Panc1 (cell line): ENCODE measurements at regions not wholly inside any gene's neighbourhood (a gene's known extent, or its start where the extent isn't known, plus 50 kb on each side); places are given as distances from the start of the nearest gene placed in this dataset.

Experiments
- ATAC-seq: fragments of 200-7000 bp; cut with Tn5 transposase; 2 replicates; pipeline ENCODE4 v1.9.1; 2020; ENCODE audit warnings: mild to moderate bottlenecking, moderate library complexity
- BruUV-seq: library from RNA; stranded (reverse); fragments of 400-500 nt; replicated peaks from 2 replicates; lab custom pipeline; 2021; lab: Mats Ljungman, UMichigan
- CTCF ChIA-PET: fragments of 300-600 bp; sonication (Branson Sonifier 250); formaldehyde crosslinking; loops from one replicate; lab custom pipeline; 2022; ENCODE audit warnings: antibody characterized with exemption; lab: Charles Lee
- POLR2A ChIA-PET: fragments of 300-600 bp; sonication (Branson Sonifier 250); formaldehyde crosslinking; loops from one replicate; lab custom pipeline; 2022; ENCODE audit warnings: antibody characterized with exemption; lab: Charles Lee
- DNase-seq: peaks from one replicate; pipeline ENCODE4 v3.0.0-alpha.2; 2010; ENCODE audit warnings: low read depth, low spot score
- H3K27ac ChIP-seq: 2 replicates; pipeline ENCODE4 v1.5.1; 2011; ENCODE audit warnings: mild to moderate bottlenecking, low read length, inconsistent platforms
- H3K27me3 ChIP-seq: fragments of 200-500 bp; sonication (Bioruptor generic); 2 replicates; pipeline ENCODE4 v1.6.0; 2014; ENCODE audit warnings: low read length, inconsistent platforms; ENCODE audit not compliant: control insufficient read depth, insufficient read depth
- H3K36me3 ChIP-seq: fragments of 200-500 bp; sonication (Bioruptor generic); 2 replicates; pipeline ENCODE4 v1.5.1; 2014; ENCODE audit warnings: inconsistent platforms, mild to moderate bottlenecking, low read length, moderate library complexity; ENCODE audit not compliant: control insufficient read depth, insufficient read depth
- H3K4me1 ChIP-seq: 2 replicates; pipeline ENCODE4 v1.5.1; 2011; ENCODE audit warnings: inconsistent platforms, mild to moderate bottlenecking, low read length, moderate library complexity; ENCODE audit not compliant: control insufficient read depth, insufficient read depth
- H3K4me3 ChIP-seq, 2 experiments: 2 replicates each; pipeline ENCODE4 v1.5.1; 2011 to 2012; ENCODE audit warnings: low read depth in 2 of 2, low read length in 2 of 2, mild to moderate bottlenecking in 2 of 2, inconsistent platforms in 1 of 2, moderate library complexity in 1 of 2
- H3K9me3 ChIP-seq: fragments of 200-500 bp; sonication (Bioruptor generic); 2 replicates; pipeline ENCODE4 v1.5.1; 2014; ENCODE audit warnings: low read depth, mild to moderate bottlenecking, inconsistent platforms, low read length, moderate library complexity; ENCODE audit not compliant: control insufficient read depth, insufficient read depth
- CTCF ChIP-seq: fragments of 450-650 bp; IDR thresholded peaks from 2 replicates; pipeline ENCODE4 v1.5.1; 2017; ENCODE audit warnings: mild to moderate bottlenecking
- POLR2AphosphoS5 ChIP-seq: IDR thresholded peaks from 2 replicates; pipeline ENCODE4 v1.6.1; 2012; ENCODE audit warnings: mild to moderate bottlenecking, low read depth, low read length, moderate library complexity
- SIN3A ChIP-seq: IDR thresholded peaks from 2 replicates; pipeline ENCODE4 v1.6.1; 2012; ENCODE audit warnings: low read depth, mild to moderate bottlenecking, low read length, moderate library complexity, borderline replicate concordance; ENCODE audit not compliant: insufficient read depth
- TCF7L2 ChIP-seq: IDR thresholded peaks from 2 replicates; pipeline ENCODE4 v1.6.1; 2011; ENCODE audit warnings: mild to moderate bottlenecking, low read depth, low read length, inconsistent platforms
- in situ Hi-C: cut with HindIII; loops from 2 replicates; pipeline ENCODE4 v1.10.0; 2016; ENCODE audit warnings: low sequenced_read_pairs, low pct_unique_long_range_greater_than_20kb
- intact Hi-C: fragments of 100-400 bp; cut with micrococcal nuclease; formaldehyde crosslinking; loops from one replicate; pipeline ENCODE4 v1.10.0; 2022; ENCODE audit not compliant: unreplicated experiment
- TF ChIP-seq, protein P1 (sequence below), 2 experiments: IDR thresholded peaks; 2 replicates each; pipeline ENCODE4 v1.6.1; 2011 to 2012; ENCODE audit warnings: low read depth in 2 of 2, control low read depth in 1 of 2, low read length in 1 of 2, mild to moderate bottlenecking in 1 of 2, moderate library complexity in 1 of 2; ENCODE audit not compliant: insufficient read depth in 1 of 2

- in situ Hi-C loops, result no loop called here
- CTCF ChIA-PET, result no interaction called here
- no peak for ATAC-seq
Observed at GRCh38 chr5:4065472-4066320, 470.1 kb downstream of the IRX1 start.

GRCh38 chr5:4068171-4068570 lies 472.5 kb downstream of the IRX1 start:
- ATAC-seq (no peak), DNase-seq (no peak)
- CTCF ChIA-PET, result no interaction called here
- in situ Hi-C loops, result no loop called here
- TF ChIP-seq, protein P1, sequence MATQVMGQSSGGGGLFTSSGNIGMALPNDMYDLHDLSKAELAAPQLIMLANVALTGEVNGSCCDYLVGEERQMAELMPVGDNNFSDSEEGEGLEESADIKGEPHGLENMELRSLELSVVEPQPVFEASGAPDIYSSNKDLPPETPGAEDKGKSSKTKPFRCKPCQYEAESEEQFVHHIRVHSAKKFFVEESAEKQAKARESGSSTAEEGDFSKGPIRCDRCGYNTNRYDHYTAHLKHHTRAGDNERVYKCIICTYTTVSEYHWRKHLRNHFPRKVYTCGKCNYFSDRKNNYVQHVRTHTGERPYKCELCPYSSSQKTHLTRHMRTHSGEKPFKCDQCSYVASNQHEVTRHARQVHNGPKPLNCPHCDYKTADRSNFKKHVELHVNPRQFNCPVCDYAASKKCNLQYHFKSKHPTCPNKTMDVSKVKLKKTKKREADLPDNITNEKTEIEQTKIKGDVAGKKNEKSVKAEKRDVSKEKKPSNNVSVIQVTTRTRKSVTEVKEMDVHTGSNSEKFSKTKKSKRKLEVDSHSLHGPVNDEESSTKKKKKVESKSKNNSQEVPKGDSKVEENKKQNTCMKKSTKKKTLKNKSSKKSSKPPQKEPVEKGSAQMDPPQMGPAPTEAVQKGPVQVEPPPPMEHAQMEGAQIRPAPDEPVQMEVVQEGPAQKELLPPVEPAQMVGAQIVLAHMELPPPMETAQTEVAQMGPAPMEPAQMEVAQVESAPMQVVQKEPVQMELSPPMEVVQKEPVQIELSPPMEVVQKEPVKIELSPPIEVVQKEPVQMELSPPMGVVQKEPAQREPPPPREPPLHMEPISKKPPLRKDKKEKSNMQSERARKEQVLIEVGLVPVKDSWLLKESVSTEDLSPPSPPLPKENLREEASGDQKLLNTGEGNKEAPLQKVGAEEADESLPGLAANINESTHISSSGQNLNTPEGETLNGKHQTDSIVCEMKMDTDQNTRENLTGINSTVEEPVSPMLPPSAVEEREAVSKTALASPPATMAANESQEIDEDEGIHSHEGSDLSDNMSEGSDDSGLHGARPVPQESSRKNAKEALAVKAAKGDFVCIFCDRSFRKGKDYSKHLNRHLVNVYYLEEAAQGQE (IDR thresholded peaks at IDR 0.05; ENCODE audit: insufficient read depth in 1 of 2, low read depth in 2 of 2, low read length in 1 of 2), result no peak
- no peak for TF ChIP-seq POLR2AphosphoS5
- TF ChIP-seq TCF7L2, result no peak
- TF ChIP-seq CTCF, result no peak
- no peak for TF ChIP-seq SIN3A
- no peaks in the 10 kb centered on the region for H3K36me3 ChIP-seq
- no peak overlapping the region for H3K4me3 ChIP-seq
- H3K9me3 ChIP-seq, result no peaks in the 10 kb centered on the region
- no peak overlapping the region for H3K27ac ChIP-seq
- no peaks in the 10 kb centered on the region for H3K27me3 ChIP-seq
- POLR2A ChIA-PET, result interaction anchor here (0.6 kb wide), 1 partner anchor 22 kb away, joined by 7 read pairs; no protein-coding TSS in a partner anchor
- BruUV-seq, result no TSS peak
- intact Hi-C loops, result no loop called here
- H3K4me1 ChIP-seq, result no peaks in the 10 kb centered on the region

More at GRCh38 chr5:4065472-4066320, 470.1 kb downstream of the IRX1 start:
- TF ChIP-seq POLR2AphosphoS5 (no peak), SIN3A (no peak), CTCF (no peak), TCF7L2 (no peak)
- TF ChIP-seq, protein P1 (IDR thresholded peaks at IDR 0.05; ENCODE audit: insufficient read depth in 1 of 2, low read depth in 2 of 2, low read length in 1 of 2), result no peak
- Histone ChIP-seq H3K27me3 (no peaks in the 10 kb centered on the region), H3K9me3 (no peaks in the 10 kb centered on the region), H3K27ac (no peak overlapping the region), H3K4me1 (no peaks in the 10 kb centered on the region), H3K36me3 (no peaks in the 10 kb centered on the region), H3K4me3 (no peak overlapping the region)
- no peak for DNase-seq
- BruUV-seq, result no TSS peak
- POLR2A ChIA-PET, result no interaction called here
- intact Hi-C loops, result no loop called here
